ENCODE measurements at regions not wholly inside any gene's neighbourhood (a gene's known extent, or its start where the extent isn't known, plus 50 kb on each side); places are given as distances from the start of the nearest gene placed in this dataset.

DNA sequence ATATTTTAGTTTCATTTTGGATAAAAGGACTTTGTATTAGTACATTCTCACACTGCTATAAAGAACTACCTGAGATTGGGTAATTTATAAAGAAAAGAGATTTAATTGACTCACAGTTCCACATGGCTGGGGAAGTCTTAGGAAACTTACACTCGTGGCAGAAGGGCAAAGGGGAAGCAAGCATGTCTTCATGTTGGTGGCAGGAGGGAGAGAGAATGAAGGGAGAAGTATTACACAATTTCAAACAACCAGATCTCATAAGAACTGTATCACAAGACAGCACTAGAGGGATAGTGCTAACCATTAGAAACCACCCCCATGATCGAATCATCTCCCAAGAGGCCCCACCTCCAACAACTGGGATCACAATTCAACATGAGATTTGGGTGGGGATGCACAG lies 142.9 kb downstream of the USP31 start (continued):
- TF ChIP-seq, protein P1, sequence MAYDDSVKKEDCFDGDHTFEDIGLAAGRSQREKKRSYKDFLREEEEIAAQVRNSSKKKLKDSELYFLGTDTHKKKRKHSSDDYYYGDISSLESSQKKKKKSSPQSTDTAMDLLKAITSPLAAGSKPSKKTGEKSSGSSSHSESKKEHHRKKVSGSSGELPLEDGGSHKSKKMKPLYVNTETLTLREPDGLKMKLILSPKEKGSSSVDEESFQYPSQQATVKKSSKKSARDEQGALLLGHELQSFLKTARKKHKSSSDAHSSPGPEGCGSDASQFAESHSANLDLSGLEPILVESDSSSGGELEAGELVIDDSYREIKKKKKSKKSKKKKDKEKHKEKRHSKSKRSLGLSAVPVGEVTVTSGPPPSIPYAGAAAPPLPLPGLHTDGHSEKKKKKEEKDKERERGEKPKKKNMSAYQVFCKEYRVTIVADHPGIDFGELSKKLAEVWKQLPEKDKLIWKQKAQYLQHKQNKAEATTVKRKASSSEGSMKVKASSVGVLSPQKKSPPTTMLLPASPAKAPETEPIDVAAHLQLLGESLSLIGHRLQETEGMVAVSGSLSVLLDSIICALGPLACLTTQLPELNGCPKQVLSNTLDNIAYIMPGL (CRISPR knock-in tag; IDR thresholded peaks at IDR 0.05; ENCODE audit: borderline replicate concordance), result no peak
- TF ChIP-seq RNF2 (IDR thresholded peaks at IDR 0.05; ENCODE audit: borderline replicate concordance, low read depth) (no peak), ZSCAN20 (CRISPR knock-in tag; IDR thresholded peaks at IDR 0.05) (no peak), SREBF2 (IDR thresholded peaks at IDR 0.05) (no peak)

DNA sequence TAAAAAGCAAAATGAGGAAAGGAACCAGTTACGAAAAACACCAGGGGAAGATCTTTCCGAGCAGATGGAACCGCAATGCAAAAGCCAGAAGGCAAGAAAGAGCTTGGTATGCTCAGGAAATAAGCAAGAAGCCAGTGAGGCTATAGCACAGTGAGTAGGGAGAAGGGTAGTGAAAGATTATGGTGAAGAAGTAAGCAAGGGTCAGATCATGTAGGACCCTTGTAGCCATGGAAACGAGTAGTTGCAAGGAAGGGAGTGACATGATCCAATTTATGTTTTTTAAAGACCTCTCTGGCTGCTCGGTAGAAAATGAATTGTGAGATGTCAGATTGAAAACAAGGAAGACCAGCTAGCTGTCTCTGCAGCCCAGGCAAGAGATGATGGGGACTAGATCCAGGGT lies 143.3 kb downstream of the USP31 start:
- ChIA-PET POLR2A (no interaction called here), CTCF (no interaction called here)
- no peak for FAIRE-seq
- Histone ChIP-seq H3K4me3 (no peak overlapping the region), H3K9me3 (no peaks in the 10 kb centered on the region), H3K4me2 (no peak overlapping the region), H3K4me1 (no peaks in the 10 kb centered on the region), H3K27ac (no peak overlapping the region)
- no peak for ATAC-seq
- no peak for DNase-seq (ENCODE audit: low read depth in 1 of 2, low spot score in 1 of 2)
- 2% methylated on average over 5 of the region's 5 CpGs for WGBS (ENCODE audit: missing lambda C conversion rate)
- TF ChIP-seq SREBF2 (IDR thresholded peaks at IDR 0.05) (no peak), PHF8 (IDR thresholded peaks at IDR 0.05; ENCODE audit: borderline replicate concordance, low read depth) (no peak), HOXB13 (CRISPR knock-in tag; IDR thresholded peaks at IDR 0.05; ENCODE audit: low read depth) (no peak), CBX2 (IDR thresholded peaks at IDR 0.05; ENCODE audit: borderline replicate concordance, low read depth) (no peak), HES2 (IDR thresholded peaks at IDR 0.05) (no peak), MAZ (IDR thresholded peaks at IDR 0.05; ENCODE audit: borderline replicate concordance, low read depth, low read length) (no peak), HOXB5 (CRISPR knock-in tag; IDR thresholded peaks at IDR 0.05) (no peak), ATOH8 (CRISPR knock-in tag; IDR thresholded peaks at IDR 0.05; ENCODE audit: low read depth) (no peak), KDM1A (IDR thresholded peaks at IDR 0.05; ENCODE audit: low read depth) (no peak), SMC3 (IDR thresholded peaks at IDR 0.05) (no peak), TFCP2L1 (CRISPR knock-in tag; IDR thresholded peaks at IDR 0.05) (no peak), JUNB (IDR thresholded peaks at IDR 0.05) (no peak), RNF2 (IDR thresholded peaks at IDR 0.05; ENCODE audit: borderline replicate concordance, low read depth) (no peak)
- TF ChIP-seq, protein P1 (CRISPR knock-in tag; IDR thresholded peaks at IDR 0.05; ENCODE audit: borderline replicate concordance), result no peak

DNA sequence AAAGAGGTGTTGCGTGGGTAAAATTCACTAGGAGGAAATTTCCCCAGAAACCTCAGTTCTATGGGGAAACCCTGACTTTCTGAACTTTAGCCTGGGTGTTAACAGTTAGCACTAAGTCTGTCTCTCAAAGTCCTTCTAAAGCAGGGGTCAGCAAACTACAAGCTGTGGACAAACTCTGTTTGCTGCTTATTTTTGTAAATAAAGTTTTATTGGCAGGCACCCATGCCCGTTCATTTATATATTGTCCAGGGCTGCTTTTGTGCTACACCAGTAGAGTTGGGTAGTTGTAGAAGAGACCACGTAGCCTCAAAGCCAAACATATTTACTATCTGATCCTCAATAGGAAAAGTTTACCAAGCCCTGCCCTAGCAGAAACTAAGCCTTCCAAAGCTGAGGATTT lies 159.7 kb downstream of the USP31 start:
- H3K4me3 ChIP-seq, result no peak overlapping the region
- no peak for DNase-seq (ENCODE audit: low read depth in 1 of 2, low spot score in 1 of 2)
- 0% methylated on average over 3 of the region's 3 CpGs for WGBS (ENCODE audit: missing lambda C conversion rate)
- no peak for FAIRE-seq
- no peak for ATAC-seq
- POLR2A ChIA-PET, result no interaction called here
- no peak overlapping the region for H3K4me2 ChIP-seq
- no peaks in the 10 kb centered on the region for H3K4me1 ChIP-seq
- no peak for TF ChIP-seq CHD2 (IDR thresholded peaks at IDR 0.05; ENCODE audit: low read length, partially characterized antibody)
- TF ChIP-seq, protein P1 (CRISPR knock-in tag; IDR thresholded peaks at IDR 0.05; ENCODE audit: borderline replicate concordance), result no peak
- no peak for TF ChIP-seq MAZ (IDR thresholded peaks at IDR 0.05; ENCODE audit: borderline replicate concordance, low read depth, low read length)
- no peak for TF ChIP-seq ELK1 (IDR thresholded peaks at IDR 0.05; ENCODE audit: low read depth, low read length)
- TF ChIP-seq TFCP2L1 (CRISPR knock-in tag; IDR thresholded peaks at IDR 0.05), result no peak
- no peak for TF ChIP-seq ESRRA (IDR thresholded peaks at IDR 0.05; ENCODE audit: borderline replicate concordance, low read length)
- TF ChIP-seq EHF (CRISPR knock-in tag; IDR thresholded peaks at IDR 0.05), result no peak
- no peak for TF ChIP-seq RAD21 (conservative IDR thresholded peaks at IDR 0.05 in 1 of 2, IDR thresholded peaks at IDR 0.05 in 1 of 2)
- no peak for TF ChIP-seq HOXA7 (CRISPR knock-in tag; IDR thresholded peaks at IDR 0.05)
- no peak for TF ChIP-seq NR3C1 (IDR thresholded peaks at IDR 0.05)
- no peak for TF ChIP-seq HOXB5 (CRISPR knock-in tag; IDR thresholded peaks at IDR 0.05)
- no peak for TF ChIP-seq MAFK (IDR thresholded peaks at IDR 0.05; ENCODE audit: partially characterized antibody)
- peaks cover 9% of the 10 kb centered on the region; the same call in 1 of the 3 replicates for H3K9me3 ChIP-seq
- CTCF ChIA-PET, result no interaction called here
- no peak overlapping the region for H3K27ac ChIP-seq
